ENCODE measurements at regions not wholly inside any gene's neighbourhood (a gene's known extent, or its start where the extent isn't known, plus 50 kb on each side); places are given as distances from the start of the nearest gene placed in this dataset.
"Not testable (repeated sequence)": the region's sequence is repeated elsewhere in the genome, so short reads cannot be mapped to it uniquely, and the experiment has no call there.

DNA sequence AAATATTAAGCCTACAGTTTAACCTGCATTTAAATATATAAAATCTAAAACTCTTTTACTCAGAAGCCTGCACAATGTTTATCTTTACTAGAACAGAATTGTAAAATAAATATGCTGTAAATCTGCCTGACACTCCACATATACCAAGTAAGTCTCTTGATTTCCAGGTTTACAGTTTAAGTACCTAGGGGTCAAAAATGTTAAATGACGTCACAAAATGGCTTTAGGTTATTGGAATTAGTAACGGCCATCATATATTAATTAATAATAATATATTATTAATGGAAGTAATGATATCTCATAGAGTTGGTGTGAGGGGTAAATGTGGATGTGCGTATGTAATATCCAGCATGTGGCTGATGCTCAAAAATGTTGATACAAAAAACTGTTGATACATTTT is 114.8 kb upstream of the ANO5 start:
- no peak for DNase-seq

DNA sequence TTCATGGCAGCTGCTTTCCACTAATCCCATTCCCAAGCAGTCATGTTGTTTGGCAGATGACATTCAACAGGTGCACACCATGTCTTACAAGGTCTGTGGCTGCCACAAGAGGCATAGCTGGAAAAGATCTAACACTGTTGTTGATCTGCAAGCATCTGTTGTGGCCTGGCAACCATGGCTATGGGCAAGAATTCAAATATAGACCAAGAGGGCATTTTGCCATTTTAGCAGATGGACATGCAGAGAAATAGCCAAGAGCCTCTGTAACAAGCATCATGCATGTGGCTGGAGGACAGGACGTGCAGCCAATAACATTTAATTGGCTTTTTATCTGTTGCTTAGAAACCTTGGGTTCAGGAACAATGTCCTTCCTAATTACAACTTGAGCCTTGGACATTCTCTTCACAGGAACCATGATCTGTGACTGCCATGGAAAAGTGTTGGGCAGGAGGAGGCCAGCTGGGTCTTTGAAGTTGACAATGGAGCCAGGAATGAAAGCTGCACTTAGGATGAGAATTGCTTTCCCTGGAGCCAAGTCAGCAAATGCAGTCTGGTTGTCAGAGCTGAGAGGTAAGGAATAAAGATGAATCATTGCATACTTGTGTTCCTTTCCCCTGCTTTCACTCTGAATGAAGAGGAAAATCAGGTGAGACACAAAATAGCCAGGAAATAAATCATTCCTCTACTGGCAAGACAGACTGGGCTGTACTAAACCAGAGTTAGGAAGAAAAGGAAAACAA is 113.6 kb upstream of the ANO5 start:
- no peak for DNase-seq

DNA sequence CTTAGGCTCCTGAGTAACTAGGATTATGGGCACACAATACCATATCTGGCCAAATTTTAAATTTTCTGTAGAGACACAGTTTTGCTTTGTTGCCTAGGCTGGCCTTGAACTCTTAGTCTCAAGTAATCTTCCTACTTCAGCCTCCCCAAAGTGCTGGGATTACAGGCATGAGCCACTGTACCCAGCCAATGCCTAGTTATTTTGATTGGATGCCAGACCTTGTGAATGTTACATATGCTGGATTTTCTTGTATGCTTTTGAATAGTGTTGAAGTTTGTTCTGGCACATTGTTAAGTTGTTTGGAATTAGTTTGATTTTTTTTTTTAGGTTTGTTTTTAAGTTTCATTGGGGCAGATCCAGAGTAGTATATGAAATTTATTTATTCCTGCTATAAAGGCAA is 110.7 kb upstream of the ANO5 start:
- DNase-seq = no peak

DNA sequence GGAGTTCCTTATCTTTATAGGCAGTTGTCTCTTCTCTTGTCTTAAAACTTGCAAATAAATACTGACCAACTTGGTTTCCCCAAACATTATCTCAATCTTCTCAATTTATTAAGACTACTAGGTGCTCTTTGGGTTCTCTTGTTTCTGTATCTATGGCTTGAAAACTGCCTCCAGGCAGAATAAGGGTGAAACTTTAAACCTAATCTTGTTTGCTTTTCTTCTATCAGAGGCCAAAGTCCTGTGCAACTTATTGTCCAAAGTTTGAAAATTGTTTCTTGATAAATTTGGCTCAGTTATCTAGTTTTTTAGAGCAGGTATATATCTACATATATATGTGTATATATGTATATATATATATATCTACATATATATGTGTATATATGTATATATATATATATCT is 110.1 kb upstream of the ANO5 start:
- DNase-seq = no peak

DNA sequence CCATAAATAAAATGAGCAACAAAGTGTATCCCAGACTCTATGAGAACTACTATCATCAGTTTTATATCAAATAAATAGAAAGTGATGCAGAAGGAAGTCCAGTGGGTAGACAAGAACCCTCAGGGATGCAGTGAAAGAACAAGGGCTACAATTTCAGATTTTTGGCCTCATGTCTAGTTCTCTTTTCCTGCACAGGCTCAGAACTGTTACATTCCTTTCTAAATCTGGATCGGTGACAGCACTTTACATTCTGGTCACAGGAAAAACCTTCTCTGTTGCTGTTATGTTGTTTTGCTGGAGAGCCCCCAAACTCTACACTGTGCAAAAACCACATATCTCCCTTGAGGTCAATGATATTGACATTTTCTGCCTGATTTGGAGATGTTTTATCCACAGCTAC is 108.8 kb upstream of the ANO5 start:
- DNase-seq = no peak

DNA sequence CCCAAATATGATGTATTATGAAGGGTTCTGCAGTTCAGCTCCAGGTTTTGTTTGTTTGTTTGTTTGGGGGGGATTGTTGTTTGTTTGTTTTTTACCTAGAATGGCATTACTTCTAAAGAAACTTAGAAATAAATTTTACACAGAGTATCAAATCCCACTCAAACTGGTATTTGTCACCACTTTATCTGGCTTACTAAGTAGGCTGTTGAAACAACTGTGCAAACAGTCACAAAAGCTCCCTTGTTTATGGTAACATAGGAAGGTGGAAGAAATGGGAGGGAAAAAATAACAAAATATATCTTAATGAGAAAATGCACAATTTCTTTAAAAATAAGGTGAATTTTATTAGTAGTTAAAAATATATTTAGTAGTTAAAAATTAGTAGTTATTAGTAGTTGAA is 108.3 kb upstream of the ANO5 start:
- no peak for DNase-seq

DNA sequence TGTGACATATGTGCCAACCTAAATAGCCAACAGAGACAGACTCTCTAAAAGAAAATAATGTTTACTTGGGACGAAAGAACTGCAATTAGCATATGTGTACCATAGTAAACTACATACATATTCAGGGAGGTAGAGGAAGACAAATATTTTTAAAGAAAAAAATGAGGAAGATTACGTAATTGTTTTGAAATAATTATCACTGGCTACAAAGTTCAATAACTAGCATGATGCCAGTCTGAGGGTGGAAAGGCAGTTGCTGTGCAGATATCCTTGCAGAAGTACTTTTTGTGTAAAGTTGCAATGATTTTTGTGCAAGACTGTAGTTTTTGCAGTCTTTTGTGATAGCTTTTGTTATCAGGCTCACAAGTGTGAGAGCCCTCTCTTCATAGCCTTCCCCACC is 103.3 kb upstream of the ANO5 start:
- no peak for DNase-seq

DNA sequence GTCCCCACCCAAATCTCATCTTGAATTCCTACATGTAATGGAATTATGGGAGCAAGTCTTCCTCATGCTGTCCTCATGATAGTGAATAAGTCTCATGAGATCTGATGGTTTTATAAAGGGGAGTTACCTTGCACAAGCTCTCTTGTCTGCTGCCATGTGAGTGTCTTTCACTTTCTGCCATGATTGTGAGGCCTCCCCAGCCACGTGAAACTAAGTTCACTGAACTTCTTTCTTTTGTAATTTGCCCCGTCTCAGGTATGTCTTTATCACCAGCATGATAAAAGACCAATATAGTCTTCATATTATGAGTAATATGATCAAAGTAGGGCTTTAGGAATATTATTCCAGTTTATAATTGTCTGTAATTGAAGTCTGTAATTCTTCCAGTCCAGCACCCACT is 86.3 kb upstream of the ANO5 start:
- DNase-seq = no peak

DNA sequence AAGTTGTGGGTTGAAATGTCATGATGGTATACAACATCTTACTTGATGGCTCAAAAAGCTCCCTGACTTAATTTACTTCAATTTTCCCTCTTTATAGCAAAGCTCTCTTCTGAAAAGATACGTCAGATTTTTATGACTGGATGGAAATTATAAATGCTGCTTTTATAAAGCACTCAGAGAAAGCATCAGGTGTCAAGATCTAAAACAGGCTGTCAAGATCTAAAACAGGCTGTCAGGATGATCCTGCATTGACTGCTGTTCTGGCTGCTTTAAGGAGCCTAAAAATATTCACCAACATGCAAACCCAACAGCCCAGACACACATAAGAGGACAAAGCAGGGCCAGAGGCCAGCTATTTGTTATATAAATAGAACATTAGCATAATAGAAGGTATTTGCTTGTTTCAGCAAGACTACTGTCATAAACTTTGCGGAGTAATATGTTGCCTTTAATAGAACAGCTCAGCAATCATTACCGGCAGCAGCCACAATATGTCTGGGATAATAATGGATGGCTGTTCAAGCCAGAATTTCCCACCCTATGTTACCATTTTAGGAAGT is 77.3 kb upstream of the ANO5 start:
- DNase-seq = no peak

DNA sequence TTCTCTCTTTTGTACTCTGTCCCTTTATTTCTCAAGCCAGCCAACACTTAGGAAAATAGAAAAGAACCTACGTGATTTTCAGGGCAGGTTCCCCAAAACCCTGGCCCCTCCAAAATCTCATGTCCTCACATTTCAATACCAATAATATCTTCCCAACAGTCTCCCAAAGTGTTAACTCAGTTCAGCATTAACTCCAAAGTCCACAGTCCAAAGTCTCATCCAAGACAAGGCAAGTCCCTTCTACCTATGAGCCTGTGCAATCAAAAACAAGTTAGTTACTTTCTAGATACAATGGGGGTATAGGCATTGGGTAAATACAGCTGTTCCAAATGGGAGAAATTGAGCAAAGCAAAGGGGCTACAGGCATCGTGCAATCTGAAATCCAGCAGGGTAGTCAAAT is 64.9 kb upstream of the ANO5 start:
- not testable (repeated sequence) for DNase-seq

DNA sequence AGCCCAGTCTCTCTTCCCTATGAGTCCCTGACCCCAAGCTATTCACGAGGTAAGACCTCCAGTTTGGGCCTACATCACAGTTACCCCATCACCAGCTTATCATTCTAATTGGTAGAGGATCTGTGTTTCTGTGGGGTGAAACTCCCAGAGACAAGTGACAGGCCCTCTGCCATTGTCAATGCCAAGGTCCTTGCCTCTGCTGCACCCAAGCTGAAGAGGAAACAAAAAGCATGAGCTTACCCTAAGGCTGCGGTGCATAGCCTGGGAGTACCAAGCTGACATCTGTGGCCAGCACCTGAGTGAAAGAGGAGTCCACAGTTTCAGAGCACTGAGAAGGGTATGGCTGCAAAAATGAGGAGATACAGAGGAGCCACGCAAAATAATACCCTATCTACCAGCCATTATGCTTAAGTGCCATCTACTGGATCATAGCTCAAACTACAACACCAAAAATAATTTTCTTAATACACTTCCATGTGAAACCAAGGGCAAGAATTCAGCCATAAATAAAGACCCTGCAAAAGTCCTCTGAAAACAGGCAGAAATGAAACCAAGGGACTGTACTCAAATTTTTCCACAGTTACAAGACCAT is 62.3 kb upstream of the ANO5 start:
- DNase-seq = no peak

DNA sequence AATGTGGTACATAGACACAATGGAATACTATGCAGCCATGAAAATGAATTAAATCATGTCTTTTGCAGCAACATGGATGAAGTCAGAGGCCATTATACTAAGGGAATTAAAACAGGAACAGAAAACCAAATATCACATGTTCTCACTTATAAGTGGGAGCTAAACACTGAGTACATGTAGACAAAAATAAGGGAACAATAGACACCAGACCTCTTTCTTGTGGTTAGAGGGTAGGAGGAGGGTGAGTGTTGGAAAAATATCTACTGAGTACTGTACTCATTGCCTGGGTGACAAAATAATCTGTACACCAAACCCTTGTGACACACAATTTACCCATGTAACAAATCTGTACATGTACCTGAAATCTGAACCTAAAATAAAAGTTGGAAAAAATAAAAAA is 59.1 kb upstream of the ANO5 start:
- DNase-seq = no peak

DNA sequence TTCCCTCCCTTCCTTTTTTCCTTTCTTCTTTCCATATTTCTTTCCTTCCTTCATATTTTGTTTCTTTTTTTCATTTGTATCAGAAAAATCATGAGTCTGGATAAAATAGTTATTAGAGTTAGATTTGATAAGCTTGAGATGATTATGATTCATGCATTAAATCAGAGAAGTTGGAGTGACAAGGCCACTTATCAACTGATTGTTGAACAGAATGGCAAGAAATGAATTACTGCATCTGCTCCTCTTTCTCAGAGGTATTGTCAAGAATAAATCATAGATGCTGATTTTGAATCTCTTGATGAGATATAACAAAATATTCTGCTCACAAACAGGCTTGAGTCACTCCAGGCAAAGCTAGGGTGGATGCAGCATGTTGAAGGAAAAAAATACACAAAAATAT is 54.6 kb upstream of the ANO5 start:
- DNase-seq = no peak
